Esophagus mucosa (tissue), 1 donor: ENCODE measurements at regions not wholly inside any gene's neighbourhood (a gene's known extent, or its start where the extent isn't known, plus 50 kb on each side); places are given as distances from the start of the nearest gene placed in this dataset.

Experiments
- ATAC-seq: fragments of 200-7000 bp; cut with Tn5 transposase; one replicate; pipeline ENCODE4 v1.9.1; 2020
- donor health status: DM: yes; HTN: yes; CAD: no.

DNA sequence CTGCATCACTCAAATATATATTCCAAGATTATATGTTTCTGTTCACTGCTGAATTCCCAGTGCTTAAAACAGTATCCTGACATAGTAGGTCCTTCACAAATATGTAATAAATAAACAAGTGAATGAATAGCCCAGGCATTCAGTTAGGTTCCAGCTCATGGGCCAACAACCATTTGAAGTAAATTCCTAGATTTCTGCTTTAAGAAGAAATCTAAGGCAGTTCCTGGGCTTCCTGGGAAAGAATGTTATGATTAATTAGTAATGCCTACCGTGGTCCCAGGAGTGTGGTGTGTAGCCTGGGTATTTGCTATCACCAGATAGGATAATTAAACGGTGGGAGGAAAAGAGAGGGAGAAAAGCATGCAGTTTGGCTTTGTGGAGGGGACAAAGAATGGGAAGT lies 576.8 kb downstream of the SOX6 start:
- no peak for ATAC-seq

GRCh38 chr11:15780382-15780781 lies 576.0 kb downstream of the SOX6 start:
- ATAC-seq: no peak

DNA sequence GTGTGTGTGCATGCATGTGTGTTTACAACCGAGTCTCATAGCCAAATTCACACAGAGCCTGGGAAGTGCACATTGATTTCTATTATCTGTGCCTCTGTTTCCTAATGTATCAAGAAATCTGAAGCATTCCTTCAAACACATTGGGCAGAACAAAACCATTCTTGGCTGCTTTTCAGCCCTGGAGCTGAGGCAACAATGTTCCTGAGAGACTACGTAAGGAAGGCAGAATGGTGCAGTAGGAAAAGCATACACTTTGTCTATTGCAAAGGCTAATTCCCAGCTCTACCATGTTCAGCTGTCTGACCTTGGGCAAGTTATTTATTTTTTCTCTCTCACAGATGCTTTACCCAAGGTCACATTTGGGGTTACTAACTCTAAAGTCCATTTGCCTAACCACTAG lies 575.5 kb downstream of the SOX6 start:
- ATAC-seq: no peak

- ATAC-seq: peak; percentile 91
Measured at GRCh38 chr11:15783619-15784018, 572.7 kb downstream of the SOX6 start.

GRCh38 chr11:15793043-15793996 lies 563.0 kb downstream of the SOX6 start:
- ATAC-seq: peak; percentile 52

DNA sequence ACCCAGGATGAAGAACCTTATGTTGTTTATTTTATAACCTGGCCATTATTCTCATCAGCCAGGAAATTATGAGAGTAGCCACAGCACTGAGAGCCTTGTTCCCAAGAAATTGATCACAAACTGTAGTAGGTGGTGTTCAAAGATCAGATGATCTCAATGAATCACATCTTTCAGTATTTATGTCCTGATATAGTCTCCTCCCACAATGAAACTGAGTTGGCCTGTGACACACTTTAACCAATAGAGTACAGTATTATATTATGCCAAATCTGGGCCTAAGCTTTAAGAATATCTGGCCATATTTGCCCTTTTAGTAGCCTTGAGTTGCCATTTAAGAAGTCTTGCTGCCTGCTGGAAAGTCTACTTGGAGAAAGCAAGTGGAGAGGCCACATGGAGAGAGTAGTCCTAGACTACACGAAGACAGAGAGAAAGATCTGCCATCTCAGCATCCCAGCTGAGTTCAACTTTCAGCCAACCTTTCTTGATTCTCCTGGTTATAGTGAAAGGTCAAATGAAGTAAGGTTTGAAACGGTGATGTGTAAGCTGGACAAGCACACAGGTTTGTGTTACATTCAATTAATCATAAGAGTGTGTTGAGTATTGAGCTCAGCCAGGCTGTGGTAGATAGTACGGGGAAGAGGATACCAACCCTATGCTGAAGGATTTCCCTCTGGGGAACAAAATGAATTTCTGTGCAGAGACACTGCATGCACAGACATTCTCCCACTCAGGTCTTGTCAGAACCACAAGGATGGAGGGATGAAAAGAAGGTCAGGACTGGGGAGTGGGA lies 561.8 kb downstream of the SOX6 start:
- no peak for ATAC-seq

- no peak for ATAC-seq
Measured at GRCh38 chr11:15795378-15795777, 561.0 kb downstream of the SOX6 start.

GRCh38 chr11:15800111-15800800 lies 556.1 kb downstream of the SOX6 start:
- peak; percentile 81 for ATAC-seq

DNA sequence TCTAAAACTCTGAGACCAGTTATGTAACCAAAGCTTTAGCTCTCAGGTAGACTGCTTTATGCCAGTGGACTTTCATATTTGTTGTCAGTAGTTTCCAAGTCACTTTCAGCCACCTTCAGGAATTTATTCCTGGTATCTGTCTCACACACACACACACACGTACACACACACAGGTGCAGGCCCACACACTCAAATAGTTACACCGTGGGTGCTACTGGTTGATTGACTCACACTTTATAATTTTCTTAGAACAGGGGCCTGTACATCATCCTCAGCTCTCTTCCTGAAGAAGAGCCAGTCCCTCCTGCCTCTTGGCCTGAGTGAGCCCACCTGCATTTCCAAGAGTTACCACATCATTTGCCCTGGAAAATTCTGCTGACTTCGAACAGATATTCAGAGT lies 555.2 kb downstream of the SOX6 start:
- ATAC-seq: no peak

- ATAC-seq: no peak
Measured at GRCh38 chr11:15801616-15802015, 554.7 kb downstream of the SOX6 start.

DNA sequence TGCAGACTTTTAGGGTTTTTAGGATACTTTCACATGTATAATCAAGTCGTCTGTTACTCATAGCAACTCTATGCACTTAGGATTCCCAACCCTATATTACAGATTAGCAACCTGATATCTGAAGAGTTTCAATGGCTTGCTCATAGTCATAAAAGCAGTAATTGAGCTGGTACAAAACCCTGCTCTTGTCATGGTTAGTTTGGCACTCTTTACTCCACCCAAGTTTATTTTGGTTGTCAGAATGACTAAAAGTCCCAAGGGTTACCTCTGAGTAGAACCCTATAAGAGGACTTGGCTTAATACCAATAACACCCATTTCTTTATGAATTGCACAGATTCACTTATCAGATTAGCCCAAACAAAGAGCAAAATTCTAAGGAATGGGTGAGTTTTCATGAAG lies 550.6 kb downstream of the SOX6 start:
- no peak for ATAC-seq

DNA sequence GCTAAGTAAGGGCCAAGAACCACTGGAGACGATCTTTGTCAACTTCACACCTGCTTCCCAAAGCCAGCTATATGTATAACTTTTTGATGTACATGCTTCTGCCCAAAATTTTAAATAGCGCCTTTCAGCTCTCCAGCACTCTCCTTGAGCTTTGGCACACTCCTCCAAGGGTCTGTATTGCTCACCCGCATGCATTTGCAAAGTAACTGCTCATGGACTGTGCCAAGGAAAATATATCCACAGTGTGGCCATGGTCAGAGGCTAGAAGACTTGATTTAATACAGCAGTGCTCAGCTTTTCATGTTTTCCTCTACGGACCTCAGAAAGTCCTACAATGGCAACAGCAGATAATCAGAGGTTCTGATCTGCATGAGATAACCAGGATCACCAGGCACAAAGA lies 550.1 kb downstream of the SOX6 start:
- no peak for ATAC-seq

DNA sequence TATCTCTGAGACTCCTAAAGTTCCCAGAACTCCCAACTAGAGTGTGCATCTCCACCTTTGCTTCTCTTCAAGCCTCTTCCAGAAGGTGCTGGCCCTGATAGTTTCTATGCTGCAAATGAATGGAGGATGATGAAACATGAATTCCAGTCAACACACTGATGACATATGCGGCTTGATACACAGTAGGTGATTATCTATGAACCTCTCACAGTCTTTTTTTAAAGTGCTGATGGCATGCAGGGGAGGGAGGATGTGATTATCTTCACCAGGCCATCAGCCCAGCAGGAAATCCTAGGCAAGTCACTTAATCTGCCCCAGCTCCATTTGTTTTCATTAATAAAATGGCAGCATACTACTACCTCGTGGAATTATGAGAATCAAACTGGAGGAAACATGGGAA lies 548.5 kb downstream of the SOX6 start:
- no peak for ATAC-seq

DNA sequence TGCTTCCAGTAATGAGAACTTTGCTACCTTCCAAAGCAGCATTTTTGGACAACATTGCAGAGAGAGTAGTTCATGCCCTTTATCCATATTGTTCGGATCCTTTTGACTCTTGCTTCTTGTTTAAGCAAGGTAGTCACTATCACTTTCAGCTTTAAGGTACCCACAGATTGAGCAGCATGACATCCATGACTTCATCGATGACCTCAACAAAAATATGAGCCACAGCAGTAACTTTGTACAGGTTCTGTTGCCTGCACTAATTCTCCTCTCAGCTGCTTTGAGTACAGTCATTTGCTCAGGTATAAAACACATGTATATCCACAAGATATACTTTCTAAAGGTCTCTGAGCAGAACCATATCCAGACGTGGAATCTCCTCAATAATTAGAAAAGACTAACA lies 546.3 kb downstream of the SOX6 start:
- no peak for ATAC-seq

- no peak for ATAC-seq
Measured at GRCh38 chr11:15810525-15810924, 545.8 kb downstream of the SOX6 start.

GRCh38 chr11:15815246-15816195 lies 540.8 kb downstream of the SOX6 start:
- ATAC-seq: no peak

GRCh38 chr11:15816260-15816871 lies 540.0 kb downstream of the SOX6 start:
- no peak for ATAC-seq

DNA sequence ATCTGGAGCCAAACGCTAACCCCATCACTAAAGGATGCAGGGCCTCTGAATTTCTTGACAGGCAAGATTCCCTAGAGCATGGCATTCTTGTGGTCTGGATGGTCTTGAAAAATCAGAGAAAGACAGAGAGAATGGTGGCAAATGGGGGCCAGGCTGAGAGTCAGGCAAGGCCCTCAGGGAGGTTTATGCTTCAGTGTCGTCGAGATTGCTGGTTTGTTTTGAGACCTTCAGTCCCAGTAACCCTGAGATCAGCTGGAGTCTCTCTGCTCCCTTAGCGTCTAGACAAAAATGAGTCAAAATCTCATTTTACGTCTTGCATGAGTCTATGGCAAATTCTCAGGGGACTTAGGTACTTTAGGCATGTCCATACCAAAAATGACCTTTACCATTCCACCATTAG lies 539.3 kb downstream of the SOX6 start:
- no peak for ATAC-seq

DNA sequence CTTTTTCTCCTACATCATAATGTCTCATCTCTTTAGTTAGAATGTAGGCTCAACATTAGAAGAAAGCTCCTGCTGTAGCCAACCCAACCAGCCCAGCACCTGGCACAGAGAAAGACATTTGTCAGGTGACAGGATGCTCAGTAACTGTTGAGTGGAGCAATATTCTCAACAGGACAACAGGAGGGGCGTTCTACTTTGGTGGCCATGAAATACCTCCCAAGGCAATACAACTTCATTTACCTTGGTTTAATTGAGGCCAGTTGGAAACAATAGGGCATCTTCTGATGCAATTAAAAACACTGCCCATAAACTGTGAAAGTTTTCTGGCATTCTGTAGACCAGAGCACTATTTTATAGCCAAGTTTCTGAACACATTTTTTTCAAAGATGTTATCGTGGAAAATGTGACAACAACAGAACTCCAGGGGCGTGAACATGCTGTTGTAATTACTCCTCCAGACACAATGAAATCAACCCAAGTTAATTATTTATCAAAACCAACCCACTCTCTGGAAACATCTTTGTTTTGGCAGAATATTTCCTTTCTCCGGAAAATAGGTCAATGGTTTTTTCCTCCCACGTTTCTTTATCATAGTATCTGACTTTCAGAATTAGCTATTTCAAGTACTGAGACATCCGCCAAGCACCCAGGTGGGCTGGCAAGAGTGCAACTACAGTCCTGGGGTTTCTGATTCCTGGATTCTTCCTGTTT lies 538.1 kb downstream of the SOX6 start:
- ATAC-seq: no peak

DNA sequence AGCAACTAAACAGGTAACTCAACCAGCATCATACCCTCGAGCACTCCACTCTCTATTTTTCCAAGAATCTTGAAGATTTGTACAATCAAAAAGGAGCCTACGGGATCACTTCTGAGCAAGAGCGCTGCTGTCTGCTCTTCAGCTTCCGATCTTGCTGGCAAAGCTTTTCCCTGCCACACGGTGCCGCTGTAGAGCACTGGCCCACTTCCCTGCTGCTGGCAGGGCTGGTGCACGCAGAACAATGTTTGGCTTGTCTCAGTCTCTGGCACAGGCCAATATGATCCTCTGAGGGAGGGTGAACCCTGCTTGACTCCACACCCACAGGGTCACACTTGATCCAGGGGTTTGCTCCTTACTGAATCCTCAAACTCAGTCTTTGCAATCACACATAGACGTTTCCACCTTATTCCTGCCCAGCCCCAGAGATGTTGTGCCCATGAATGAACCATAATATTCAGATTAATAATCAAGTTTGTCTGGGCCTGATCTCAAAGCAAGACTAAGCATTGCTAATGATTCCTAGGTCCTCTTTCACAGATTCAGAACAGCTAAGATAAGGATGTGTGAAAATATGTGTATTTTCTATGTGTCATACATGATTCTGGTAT lies 536.6 kb downstream of the SOX6 start:
- ATAC-seq: peak; percentile 88
